ELF-1 (cell line): ENCODE measurements at regions not wholly inside any gene's neighbourhood (a gene's known extent, or its start where the extent isn't known, plus 50 kb on each side); places are given as distances from the start of the nearest gene placed in this dataset.
A peak's percentile ranks its signal among the peaks of the same experiment; 100 is the strongest.

Experiments
- DNase-seq: peaks from one replicate; pipeline ENCODE4 v3.0.0-alpha.2; 2016; ENCODE audit warnings: low read depth, low spot score

- DNase-seq: no peak
These were observed 396.8 kb downstream of the NUAK1 start for GRCh38 chr12:105741786-105742566.

- no peak for DNase-seq
These were observed 396.2 kb downstream of the NUAK1 start for GRCh38 chr12:105742567-105742874.

- peak; percentile 18 for DNase-seq
These were observed 394.2 kb downstream of the NUAK1 start for GRCh38 chr12:105744371-105745058.

DNA sequence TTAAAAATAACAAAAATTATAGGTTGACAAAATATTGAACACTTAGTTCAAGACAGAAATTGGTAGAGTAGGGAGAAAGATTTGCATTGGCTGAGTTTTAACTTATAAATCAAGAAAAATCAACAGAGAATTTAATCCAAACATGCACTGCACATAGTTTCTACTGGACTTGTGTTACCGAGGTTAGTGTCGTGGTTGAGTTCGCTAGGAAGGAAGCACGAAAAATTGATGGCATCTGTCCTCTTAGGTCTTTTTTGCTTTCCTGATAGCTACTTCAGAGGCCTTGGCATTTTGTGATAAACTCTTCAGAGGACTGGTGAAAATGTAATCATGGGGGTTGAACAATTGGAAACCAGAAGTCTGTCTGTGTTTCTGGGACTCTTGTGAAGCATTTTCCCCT, 392.9 kb downstream of the NUAK1 start:
- DNase-seq: no peak

DNA sequence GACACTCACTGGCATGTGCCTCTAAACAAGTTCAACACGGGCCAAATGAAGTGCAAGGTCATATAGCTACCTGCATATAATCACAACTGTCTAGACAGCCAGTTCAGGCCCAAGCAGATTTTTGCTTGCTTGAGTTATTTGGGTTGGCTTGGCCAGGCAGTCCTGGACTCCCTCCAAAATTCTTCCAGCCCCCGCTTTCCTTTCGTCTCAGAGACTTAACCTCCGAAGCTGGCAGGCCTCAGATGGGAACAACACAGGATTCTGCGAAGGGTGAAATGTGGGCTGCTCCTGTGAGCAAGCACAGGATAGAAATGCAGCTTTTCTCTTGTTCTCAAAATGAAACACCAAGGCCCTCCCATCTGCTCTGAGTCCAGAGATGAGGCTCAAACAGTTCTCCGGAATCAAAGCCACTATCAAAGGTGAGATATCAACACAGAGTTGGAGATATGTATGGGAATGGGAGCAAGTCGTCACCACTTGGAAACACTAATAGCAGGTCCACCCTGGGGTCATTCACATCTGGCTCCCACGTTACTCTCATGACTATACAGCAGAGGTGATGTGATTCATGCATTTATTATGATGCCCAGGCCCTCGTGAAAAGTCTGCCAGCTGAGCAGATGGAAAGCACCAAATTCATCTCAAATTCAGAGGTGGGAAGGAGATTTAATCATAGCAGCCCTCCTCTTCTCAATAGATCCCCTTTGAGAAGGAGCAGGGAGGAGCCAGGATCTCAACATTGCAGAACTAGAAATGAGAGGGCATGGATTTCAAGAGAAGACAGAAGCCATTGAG, 389.8 kb downstream of the NUAK1 start:
- no peak for DNase-seq

DNA sequence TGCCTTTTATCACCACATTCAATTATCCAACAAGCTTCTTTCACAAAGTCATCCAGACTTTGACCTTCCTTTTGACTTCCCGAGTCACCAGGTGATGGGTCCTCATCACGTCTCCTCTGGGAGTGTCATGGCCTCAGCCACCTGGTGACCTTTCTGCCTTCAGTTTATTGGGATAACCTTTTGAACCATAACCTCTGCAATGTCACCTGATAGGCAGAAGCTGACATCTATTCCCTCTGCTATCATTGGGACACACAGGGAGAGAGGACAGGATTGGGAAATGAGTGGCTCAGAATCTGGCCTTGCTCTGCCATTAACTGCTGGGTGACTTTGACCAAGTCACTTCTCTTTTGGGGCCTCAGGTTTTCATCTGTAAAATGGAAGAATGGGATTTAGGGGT, 388.7 kb downstream of the NUAK1 start:
- no peak for DNase-seq

DNA sequence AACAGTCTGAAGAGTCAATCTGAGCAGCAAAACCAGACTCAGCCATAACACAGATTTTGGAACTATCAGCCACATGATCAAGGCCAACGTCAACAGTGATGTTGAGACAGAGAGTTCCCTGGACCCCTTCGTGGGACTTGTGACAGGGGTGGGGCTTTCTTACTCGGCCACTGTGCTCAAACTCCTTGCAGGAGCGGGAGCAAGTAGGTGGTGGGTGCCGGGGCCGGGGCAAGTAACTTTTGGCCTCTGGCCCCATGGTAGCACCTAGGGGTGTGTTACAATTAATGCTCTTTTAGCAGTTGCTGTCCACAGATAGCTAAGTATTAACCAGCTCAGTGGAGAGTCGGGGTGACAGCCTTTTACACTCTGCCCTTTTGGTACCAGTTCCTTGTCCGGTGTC, 384.4 kb downstream of the NUAK1 start:
- no peak for DNase-seq

- DNase-seq: no peak
These were observed 381.8 kb downstream of the NUAK1 start for GRCh38 chr12:105756961-105757360.

DNA sequence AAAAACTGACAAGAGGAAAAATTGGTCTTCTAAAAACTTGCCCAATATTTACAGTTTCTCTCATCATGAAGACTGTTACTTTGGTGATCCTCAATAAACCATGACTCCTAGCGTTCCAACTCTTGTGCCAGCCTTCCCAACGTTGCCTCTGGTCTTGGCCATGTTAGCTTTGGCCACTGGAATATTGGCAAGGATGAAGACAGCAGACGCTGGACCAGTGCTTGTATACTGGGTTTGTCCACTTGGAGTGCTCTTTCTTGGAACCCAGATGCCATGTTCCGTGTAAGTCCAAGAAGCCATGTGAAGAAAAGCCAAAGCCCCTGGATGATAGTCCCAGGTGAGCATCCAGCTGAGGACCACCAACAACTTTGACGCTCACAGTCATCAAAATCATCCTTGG, 379.6 kb downstream of the NUAK1 start:
- DNase-seq: no peak

GRCh38 chr12:105761075-105761474, 377.7 kb downstream of the NUAK1 start:
- no peak for DNase-seq

DNA sequence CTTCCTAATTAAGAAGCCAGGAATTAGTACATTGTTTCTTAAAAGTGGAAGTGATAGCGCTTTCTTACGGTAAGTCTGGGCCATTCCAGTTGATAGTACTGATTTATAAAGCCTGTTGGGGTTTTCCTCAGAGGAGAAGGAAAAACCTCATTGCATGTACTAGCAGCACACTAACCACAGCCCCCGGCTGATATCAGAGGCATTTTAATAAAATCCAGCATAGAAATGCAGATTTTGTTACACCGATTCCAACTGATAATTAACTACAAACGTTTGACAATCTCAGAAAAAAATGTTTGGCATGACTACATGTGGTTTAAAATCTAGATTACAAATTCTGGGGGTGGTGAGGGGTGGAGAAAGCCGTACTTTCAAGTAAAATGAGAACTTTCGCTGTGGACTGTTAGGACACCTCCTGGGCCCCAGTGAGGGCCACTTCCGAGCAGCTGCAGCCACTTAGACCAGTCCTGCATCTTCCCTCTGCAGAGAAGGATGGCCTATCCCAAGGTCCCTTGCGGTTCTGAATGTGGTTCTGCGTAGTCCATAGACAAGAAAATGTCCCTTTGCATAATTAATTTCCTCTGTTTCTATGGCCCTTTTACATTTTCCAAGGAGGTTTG, 374.4 kb downstream of the NUAK1 start:
- no peak for DNase-seq

DNA sequence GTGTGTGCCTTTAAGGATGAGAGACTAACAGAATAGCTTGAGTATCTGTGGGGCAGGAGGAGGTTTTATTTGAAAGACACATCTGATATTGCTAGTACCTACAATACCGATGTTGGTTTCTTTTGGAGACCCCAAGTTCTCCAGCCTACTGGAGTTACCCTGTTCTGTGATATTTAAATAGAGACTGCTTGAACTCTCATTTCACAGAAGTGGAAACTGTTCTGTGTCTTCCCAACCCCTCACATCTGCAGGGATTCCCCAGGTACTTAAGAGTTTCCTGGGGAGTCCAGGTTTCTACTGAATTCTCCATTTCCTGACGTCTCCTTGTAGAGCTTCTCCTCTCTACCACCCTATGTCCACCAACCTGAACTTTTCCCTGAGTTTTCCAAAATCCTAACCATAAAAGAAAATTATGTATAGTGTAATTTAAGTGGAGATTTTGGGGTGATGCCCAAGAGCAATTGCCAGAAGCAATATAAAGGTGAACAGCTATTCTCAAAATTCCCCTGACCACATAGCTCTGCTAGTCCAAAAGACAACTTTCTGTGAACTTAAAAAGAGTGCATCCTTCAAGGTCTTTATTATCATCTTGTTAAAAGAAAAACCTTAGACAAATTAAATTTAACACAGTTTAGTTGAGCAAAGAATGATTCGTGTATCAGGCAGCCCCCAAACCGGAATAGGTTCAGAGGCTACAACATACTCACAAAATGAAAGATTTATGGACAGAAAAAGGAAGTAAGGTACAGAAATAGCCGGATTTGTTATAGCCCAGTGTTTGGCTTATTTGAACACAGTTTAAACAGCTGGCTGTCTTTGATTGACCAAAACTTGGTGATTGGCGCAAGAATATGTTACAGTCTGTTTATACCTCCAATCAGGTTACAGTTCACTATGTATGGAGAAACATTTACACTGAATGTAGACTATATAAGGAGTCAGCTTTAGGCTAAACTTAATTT, 373.4 kb downstream of the NUAK1 start:
- DNase-seq: no peak

GRCh38 chr12:105766029-105766428, 372.7 kb downstream of the NUAK1 start:
- DNase-seq: no peak

DNA sequence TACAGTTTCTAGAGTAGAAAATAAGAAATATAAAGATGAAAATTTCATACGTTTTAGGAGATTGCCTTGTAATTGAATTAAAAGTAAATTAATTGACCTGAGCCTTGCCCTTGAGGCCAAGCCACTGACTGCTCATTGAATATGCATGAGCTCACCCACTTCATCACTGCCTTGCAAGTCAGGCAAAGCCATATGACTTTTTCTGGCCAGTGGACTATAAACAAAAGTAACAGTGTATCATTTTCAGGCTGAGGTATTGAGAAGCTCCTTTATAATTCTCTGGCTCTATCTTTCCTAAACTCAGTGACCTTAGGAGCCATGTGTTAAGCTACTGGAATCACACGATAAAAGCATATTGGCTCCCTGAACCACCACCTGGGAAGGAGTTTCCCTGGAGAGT, 369.3 kb downstream of the NUAK1 start:
- DNase-seq: no peak

DNA sequence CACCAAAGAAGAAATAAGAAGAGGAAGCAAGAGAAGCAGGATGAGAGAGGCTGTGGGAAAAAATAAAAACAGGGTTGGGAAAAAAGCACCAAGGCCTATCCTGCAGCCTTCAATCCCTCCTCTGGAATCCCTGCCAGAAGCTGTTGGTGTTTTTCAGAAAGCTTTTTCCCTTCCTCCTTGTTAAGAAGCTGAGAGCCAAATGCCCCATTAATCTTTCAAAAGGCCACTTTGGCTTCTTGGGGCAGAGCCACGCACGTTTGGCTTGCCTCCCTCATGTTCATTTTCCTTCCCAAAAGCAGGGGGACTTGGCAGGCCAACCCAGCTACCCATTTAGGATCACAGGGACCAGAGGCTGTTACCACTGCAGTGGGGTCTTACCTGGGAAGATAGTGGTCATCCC, 365.3 kb downstream of the NUAK1 start:
- DNase-seq: no peak

DNA sequence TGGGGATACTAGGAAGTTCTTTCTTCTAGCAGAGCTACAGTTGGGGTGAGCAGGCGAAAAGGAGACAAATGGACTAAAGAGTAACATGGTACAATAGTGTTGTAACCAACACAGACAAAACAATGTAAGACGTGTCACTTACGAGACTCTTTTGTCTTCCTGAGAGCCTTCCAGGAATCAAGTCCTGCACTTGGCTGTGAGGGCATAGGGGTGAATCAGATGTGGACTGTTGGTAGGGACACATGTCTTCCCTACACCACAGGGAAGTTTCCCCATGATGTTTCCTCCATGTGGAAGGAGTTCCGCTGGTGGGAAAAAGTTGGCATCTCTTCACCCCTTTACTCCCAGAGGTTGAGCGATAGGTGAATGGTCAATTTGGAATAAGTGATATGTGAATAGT, 364.7 kb downstream of the NUAK1 start:
- DNase-seq: no peak

DNA sequence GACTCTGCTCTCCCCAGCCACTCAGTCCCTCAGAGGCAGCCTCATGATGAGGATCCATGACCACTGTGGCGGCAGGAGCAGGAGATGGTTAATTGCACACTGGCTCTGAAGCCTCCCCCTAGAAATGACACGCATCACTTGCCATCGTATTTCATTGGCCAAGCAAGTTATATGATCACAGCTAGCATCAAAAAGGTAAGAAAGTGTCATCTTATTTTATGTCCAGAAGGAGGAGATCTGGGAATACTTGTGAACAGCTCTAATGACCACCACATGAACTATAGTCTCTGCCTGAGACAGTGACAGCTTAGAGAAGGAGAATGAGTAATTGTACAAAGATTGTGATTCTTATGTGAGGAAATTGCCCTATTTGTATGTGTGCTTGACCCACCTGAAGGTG, 363.4 kb downstream of the NUAK1 start:
- no peak for DNase-seq

DNA sequence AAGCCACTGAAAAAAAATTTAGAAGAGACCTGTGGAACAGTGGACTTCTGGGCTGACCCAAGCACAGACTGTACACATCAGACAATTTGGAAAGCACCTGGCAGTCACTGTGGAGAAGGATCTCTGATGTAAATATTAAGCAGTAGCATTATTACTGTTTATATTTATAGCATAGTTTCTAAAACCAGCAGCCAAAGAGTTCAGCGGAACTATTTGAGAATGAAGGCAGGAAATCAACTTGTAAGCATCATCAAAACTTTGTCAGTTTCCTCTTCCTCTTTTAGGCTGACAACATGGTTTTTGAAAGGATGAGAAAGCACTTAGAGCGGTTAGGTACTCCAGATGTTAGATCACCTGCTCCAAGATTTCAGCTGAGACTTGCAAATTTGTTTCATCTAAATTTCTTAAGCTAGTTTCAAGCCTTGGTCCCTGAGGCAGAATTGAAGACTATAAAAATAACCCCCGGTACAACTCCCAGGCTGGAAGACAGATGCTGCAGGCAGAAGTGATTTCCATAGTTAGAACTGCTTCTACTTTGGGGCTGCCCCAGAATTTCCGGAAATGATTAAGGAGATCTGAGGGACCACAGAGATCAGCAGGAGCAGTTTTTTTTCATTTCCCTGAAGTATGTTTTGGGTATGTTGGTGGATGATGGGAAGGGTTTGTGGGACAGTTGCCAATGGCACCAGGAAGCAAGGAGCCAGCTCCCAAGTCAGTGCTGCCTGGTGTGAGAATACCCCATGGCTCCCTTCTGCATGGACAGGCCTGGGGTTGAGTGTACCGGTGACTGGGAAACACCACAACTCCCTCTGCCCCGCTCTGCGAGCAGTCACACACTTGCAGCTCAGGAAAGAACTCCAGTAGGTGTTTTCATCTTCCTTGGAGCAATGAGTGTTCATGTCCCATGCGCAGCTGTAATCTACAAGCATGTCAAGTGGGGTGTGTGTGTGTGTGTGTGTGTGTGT, 354.5 kb downstream of the NUAK1 start:
- no peak for DNase-seq

DNA sequence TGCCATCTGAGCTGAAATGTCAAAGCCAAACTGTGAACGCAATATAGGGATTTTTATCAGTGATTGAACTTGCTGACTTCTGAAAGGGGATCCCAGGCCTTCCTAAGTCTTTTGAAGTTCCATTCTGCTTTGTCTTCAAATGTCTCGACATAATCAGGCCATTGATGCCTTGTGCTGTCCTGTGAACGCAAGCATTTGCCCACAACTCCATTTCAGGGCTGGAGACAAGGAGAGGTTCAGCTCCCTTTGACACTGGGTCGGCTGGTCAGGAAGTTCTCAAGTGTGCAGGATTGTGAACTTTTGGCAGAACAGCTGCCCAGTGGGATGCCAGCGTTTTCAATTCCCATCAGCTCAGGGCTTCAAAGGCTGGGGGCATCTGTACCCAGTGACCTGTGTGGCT, 345.3 kb downstream of the NUAK1 start:
- DNase-seq: no peak

DNA sequence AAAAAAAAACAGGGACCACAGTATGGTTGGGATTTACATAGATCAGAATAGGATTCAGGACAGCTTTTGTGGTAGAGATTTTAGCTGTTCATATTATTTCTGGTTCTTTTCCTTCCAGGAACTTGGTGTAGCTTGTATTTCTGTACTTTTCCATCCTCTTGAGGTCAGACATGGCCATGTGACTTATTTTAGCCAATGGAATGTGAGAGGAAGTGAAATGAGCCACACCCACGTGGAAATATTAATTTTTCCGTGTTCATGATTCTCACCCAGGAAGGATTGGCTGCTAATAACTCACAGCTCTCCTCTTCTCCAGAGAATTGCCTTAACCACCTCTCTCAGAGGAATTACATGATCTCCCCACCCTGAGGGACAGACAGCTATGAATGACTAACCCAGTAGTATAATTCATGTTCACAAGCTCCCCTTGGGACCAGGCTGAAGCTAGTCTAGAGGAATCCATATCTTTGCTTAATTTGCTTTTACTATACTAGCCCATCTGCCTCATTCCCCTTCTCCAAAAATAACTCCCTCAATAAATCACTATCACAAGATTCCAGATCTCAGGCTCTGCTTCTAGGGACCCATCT, 340.4 kb downstream of the NUAK1 start:
- no peak for DNase-seq
